Neural progenitor cell (in vitro differentiated cells): ENCODE measurements at regions not wholly inside any gene's neighbourhood (a gene's known extent, or its start where the extent isn't known, plus 50 kb on each side); places are given as distances from the start of the nearest gene placed in this dataset.

ENCODE experiments used
- CTCF ChIP-seq: fragments of 200-600 bp; sonication (generic); IDR thresholded peaks from 2 replicates; pipeline ENCODE4 v1.5.1; 2017; ENCODE audit warnings: antibody characterized with exemption, mild to moderate bottlenecking
- EZH2 ChIP-seq: fragments of 200-600 bp; sonication (generic); IDR thresholded peaks from 2 replicates; pipeline ENCODE4 v1.6.1; 2017; ENCODE audit warnings: antibody characterized with exemption, mild to moderate bottlenecking, moderate library complexity
- EZH2phosphoT487 ChIP-seq: fragments of 200-600 bp; sonication (generic); IDR thresholded peaks from 2 replicates; pipeline ENCODE4 v1.6.1; 2017; ENCODE audit warnings: antibody characterized with exemption

GRCh38 chr2:137857881-137858280 lies 106.4 kb upstream of the HNMT start:
- TF ChIP-seq CTCF, result no peak
- TF ChIP-seq EZH2, result no peak
- TF ChIP-seq EZH2phosphoT487, result no peak
